Right renal pelvis (tissue), 4 donors: ENCODE measurements at regions not wholly inside any gene's neighbourhood (a gene's known extent, or its start where the extent isn't known, plus 50 kb on each side); places are given as distances from the start of the nearest gene placed in this dataset.

Source experiments
- DNase-seq, 4 donors: peaks; one replicate each; pipeline ENCODE4 v3.0.0-alpha.2; 2013; ENCODE audit warnings: low read depth in 4 of 4, low spot score in 3 of 4, missing footprints in 1 of 4

DNA sequence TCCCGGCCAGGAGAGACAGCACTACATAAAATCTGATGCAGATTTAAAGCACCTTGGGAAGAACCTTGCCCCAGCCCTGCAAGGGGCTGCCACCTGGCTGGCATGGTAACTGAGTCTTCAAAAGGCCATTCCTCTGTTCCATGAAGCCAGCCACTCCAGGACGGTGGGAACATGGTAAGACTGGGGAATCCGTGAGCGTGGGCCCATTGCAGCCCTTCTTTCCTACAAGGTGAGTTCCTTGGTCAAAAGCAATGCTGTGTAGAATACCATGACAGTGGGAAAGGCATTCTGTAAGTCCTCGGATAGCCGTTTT is 121.3 kb downstream of the SOX1 start:
- no peak for DNase-seq

DNA sequence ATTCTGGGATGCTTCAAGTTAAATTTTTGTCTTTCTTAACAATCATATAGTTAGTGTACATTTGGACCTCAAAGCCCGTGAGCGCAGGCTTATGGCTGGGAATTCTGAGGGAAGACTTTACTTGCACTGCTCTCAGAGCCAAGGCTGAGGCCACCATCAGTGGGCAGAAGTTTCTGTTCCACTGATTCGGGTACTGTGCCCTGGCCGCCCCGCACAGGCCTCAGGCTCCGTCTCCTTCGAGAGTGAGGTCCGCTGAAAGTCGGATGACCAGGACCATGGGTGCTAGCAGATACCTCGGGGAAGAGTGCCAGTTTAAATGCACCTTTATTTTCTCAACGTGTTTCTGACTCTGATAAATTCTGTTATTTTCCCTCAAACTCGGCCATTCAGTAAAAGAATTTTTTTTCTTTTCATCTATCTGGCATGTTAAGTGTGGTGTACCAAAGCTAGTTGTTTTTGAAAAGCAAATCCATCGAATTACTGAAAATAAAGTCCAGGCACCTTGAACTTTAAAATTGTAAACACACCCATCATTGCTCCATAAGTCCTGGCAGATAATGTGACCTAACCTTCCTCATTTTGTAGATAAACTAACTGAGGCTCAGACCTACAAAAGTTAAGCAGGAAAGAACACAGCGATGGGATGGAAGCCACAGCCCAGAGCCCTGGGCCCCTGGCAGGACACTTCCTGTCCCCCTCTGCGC is 126.7 kb downstream of the SOX1 start:
- DNase-seq = no peak

DNA sequence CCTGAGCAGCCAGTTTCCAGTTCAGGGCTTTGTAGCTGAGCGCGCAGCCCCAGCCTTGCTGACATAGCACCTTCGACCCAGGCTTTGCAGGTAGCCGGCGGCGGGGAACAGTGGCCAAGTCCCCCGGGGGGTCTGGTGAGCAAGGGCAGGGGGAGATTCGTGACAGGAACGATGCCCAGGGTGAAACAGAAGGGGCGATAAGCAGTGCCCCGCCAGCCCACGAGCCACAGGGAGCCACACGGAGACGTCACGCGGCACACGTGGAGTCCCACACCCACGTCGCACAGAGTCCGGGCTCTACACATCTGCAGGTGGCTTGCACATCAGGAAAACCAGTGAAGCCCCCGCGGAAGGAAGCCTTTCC is 127.2 kb downstream of the SOX1 start:
- no peak for DNase-seq

DNA sequence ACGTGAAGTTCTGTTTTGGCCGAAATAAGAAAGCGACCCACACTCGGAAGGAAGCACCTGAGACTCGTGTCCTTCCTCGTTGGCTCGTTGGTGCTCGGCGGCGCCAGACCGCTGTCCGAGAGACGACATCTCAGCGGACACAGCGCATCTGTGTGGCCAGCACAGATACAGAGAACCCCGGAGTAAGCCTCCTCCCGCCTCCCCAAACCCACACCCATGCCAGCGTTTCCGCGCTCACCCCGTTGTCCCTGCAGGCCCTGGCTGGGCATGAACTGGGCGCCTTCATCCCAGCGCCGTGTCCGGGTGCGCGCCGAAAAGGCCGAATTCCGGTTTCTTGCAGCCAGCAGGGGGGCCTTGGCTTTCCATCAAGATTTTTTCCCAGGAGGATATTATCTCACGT is 127.6 kb downstream of the SOX1 start:
- DNase-seq = no peak

DNA sequence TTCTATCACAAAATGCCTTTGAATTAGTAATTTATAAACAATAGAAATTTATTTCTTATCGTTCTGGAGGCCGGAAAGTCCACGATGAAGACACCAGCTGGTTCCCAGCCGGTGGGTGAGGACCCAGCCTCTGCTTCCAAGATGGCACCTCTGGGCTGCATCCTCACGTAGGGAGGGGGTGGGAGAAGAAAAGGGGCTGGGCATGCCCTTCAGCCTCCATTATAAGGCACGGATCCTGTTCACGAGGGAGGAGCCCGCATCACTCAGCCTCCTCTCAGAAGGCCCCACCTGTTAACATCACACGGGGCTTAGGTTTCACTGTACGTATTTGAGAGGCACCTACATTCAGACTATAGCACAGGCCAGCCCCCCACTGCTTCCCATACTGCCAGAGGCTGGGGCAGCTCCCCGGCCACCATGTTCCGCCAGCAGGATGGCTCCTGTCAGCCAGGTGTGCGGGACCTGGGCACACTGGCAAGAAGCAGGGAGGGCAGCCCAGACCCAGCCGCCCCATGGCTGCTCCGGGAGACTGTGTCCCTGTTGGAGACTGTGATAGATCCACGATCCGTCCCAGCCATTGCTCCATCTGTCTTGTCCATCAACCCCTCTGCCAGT is 131.6 kb downstream of the SOX1 start:
- no peak for DNase-seq

DNA sequence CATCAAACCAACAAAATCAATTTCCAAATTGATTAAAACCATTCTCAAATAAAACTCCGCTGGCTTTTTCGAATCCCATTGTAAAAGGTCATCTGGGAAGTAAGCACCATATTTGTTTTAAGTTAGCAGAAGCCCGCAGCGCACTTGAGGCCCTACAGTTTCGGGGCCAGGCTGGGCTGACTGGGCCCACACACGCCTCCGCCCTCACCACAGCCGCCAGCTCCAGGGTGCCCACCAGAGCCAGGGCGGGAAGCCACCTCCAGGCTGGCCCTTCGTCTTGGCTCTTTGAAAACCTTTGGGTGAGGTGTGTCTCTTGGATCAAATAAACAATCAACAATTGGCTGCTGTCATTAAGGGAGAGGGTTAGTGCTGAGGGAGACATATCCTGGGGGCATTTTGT is 133.3 kb downstream of the SOX1 start:
- DNase-seq = no peak

DNA sequence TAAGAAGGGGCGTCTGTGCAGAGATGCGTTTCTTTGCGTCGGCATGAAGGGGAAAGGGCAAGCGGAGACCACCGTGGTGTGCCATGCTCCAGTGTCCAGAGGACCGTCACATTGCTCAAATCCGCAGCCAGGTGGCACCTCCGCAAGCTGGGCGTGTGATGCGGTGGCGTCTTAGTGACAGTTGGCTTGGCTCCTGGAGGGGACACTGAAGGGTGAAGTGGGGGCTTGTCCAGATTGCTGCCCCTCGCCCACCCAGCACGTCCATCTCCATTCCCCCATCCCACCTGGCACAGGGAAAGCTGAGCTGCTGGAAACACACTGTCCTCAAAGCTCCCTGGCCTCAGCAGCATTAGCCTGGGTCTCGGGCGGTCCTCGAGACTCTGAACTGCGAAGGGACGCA is 135.3 kb downstream of the SOX1 start:
- no peak for DNase-seq

DNA sequence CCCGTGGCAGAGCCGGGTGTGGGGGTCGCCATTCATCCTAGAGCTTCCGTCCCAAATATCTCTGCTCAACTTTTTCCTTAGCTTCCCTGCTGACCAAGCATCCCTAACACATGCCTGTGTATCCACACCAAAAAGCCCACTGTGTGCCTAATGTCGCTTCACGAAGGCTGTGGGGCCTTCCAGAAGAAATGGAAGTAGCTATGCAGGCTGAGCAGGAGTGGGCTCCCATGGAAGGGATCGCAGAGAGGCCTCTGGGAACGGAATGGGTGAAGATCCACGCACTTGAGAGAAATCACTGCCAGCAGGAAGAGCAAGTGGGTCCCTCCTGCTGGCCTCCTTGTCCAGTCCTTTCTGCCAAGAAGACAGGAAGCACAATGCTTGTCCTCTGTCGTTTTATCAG is 136.0 kb downstream of the SOX1 start:
- DNase-seq = no peak

DNA sequence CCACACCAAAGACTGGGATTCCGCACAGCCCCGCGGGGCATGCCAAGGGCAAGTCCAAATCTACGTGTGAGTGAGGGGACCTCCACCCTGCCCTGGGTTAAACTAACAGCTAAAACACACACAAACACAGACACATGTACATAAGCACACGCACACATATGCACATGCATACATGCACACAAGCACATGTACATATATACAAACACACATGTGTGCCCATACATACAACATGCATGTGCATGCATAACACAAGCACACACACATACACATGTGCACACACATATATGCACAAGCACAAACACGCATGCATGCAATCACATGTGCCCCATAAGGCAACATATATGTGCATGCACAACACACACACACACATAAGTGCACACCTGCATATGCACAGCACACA is 136.7 kb downstream of the SOX1 start:
- DNase-seq = no peak

DNA sequence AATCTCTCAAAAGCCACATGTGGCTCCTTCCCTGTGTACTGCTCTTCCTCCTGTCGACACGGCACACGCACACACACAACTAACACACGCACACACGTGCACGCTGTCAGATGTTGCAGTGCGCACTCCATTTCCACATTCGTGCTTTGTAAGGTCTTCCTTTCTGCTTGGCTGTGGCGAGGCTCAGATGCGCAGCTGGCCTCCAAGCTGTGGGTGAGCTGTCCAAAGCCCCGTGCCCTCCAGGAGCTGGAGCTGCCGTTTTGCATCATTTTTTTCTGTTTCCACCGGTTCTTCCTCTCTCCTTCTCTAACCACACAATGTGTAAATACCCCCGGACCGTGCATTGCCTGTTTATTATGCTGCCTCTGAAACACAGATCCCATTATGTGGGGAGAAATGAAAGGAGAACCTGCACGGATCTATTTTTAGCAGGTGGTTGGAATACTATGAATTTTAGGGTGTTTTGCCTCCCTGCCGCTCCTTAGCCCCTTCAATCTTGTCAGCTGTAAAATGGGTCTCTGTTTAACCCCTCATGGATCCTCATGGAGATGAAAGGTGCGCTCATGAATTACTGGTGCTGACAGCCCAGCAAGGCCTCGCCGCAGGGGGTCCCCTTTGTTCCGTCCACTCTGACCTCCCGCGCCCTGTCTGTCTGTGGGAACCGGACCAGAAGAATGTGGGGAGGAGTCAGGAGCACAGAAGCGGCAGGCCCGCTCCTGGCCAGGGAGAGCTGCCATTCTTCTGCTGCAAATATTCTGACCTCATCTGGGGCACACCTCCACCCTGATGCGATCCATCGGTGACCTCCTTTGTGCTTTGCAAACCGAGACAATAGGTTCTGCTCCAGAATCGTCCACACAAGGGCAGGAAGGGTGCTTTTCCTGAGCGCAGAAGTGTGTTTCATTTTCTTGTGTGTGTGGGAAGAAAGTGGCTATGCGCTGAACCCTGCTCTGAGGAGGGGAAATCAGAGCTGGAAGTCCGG is 137.7 kb downstream of the SOX1 start:
- DNase-seq = no peak

DNA sequence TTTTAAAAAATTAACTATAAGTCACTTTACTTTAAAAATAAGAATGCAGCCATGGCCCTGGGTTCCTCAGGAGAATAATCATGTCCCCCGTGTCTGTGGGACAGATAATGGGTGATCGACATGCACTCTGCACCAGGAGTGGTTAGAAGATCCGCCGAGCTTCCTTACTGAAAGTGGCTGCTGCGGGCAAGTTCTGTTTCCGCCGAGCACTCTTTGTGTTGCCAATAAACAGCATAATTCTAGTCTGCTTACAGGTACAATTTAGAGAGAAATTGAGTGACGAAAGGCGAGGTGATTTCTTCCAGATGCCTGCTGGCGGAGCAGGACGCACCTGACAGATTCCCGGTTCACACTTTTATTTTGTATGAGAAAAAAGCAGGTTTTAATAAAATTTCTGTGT is 139.0 kb downstream of the SOX1 start:
- no peak for DNase-seq

DNA sequence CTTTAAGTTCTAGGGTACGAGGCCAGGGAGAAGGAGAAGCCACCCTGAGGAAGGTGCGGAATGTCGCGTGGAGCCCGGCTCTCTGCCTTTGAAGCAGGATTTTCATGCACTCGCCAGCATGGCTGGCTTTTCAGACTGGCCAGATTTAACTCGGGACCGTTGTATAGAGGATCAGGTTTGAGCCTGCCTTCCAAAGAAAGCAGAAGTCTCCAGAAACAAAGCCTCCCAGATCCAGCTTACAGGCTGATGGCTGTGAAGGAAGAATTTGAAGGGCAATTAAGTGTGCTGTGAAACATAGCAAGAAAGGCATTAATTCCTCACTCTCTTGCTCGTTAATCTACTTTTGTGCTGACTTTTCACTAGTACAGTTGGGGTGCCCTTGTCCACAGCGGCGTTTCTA is 140.2 kb downstream of the SOX1 start:
- no peak for DNase-seq

DNA sequence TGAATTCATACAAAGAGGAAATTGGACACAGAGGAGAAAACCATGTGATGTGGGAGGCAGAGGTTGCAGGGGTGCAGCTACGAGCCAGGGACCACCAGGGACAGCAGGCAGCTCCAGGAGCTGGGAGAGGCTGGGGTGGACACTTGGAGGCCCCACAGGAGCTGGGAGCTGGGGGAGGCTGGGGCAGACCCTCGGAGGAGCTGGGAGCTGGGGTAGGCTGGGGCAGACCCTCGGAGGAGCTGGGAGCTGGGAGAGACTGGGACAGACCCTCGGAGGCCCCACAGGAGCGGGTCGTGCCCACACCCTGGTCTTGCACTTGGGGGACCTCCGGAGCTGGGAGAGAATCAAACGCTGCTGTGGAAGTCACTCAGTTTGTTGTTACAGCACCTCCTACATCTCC is 141.7 kb downstream of the SOX1 start:
- no peak for DNase-seq

DNA sequence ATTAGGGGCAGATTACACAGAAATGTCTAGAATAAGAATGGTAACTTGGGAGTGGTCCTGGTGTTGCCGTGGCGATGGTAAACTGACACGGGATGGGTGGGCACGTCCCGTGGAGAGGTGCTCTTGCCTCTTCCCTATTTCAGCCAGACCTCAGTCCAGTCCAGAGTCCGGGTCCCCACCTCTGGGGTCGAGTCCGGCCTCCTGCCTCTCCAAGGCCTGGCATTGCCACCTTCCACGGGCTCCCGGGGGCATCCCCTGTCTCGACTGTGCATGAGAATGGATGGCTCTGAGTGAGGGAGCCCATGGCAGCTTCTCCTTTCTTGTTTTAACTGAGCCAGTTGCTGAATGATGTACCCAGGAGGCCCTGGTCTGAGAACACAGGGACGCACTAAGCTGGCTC is 142.3 kb downstream of the SOX1 start:
- no peak for DNase-seq

DNA sequence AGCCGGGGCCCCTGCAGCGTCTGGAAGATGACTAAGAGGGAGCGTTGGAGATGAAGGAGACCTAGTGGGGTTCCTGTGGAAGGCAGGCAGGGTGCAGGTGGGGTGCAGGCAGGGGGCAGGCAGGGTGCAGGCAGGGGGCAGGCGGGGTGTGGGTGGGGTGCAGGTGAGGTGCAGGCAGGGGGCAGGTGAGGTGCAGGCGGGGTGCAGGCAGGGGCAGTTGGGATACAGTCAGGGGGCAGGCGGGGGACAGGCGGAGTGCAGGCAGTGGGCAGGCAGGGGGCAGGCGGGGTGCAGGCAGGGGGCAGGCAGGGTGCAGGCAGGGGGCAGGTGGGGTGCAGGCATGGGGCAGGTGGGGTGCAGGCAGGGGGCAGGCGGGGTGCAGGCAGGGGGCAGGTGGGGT is 142.8 kb downstream of the SOX1 start:
- DNase-seq = no peak

DNA sequence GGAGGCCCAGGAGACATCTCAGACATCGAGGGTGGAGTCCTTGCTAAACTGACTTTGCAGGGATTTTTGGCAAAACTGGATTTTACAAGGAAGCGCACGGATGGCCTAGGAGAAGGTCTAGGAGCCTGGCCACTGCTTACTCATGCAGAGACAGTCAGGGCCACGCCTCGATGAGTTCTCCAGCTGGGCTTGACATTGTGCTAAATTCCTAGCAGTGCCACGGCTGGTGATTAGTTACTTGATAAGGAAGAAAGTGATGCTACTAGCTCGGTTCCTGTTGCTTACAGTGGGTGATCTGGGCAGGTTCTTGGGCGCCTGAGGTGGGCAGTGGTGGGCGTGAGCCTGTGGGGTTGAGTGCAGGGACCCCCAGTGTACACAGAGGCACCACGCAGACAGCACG is 143.4 kb downstream of the SOX1 start:
- no peak for DNase-seq

DNA sequence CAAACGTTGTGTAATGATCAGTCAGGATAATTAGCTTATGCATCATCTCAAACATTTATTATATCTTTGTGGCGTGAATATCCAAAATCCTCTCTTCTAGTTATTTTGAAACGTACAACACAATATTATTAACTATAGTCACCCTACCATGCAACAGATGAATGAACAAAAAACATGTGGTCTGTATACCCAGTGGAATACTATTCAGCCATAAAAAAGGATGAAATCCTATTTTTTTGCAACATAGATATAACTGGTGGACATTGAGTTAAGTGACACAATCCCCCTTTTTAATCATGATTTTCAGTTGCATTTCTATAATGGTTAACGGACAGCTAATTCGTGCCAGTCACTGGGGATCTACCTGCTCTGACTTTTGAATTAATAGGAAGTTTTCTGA is 145.6 kb downstream of the SOX1 start:
- no peak for DNase-seq

DNA sequence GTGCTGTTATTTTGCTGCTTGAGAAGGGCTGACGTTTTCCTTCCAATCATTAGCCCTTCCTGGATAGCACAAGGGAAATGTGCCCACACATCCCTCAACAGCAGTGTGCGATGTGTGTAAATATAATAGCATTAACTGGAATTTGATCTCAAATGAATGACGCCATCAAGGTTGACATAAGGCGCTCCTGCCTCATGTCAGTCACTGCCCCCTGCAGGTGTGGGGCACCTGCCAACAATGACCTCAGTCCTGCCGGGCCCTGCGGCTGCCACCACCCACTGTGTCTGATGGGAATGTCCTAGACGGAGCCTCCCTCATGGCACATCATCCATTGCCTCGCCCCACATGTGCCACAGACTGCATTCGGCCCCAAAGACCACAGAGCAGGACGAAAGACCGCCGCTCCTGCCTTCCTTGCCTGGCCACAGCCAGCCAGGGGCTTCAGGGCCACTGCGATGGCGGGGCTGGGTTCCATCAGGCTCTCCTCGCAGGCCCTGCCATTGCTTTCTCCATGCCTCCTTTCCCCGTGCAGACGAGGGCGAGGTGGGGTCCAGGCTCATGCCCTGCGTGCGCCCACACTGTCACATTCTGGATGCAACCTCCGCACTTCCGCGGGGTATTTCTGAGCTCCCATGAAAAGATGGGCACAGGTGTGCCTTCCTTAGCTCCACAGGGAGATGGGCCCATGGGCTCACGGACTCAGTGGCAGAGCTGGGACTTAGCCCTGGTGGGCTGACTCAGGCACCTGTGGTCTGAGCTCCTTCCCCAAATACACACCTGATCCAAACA is 146.7 kb downstream of the SOX1 start:
- DNase-seq = no peak

DNA sequence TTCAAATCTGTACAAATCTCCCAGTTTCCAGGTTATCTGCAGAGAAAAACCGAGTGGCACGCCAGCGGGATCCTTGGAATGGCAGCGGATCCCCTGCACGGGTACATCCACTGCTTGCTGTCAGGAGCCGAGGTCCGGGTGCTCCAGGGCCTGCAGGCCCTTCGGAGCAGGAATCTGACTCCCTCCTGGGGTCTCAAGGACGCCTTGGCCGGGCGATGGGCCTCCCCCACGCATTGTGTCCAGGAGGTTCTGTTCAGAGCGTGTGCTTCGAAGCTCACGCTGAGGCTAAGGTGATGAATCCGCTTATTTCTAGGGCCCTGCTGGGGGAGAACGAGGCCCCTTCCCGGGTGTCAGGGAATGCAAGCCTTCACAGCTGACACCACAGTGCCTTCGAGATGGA is 148.9 kb downstream of the SOX1 start:
- no peak for DNase-seq

DNA sequence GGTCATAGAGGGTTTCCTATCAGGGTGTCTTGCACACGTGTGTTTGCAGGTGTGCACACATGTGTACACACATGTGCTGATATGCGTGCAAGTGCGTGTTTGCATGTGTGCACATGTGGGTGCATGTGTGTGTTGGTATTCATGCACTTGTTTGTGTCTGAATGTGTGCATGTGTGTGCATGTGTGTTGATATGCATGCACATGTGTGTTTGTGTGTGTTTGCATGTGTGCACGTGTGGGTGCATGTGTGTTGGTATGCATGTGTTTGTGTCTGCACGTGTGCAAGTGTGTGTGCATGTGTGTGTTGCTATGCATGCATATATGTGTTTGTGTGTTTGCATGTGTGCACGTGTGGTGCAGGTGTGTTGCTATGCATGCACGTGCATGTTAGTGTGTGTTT is 150.5 kb downstream of the SOX1 start:
- no peak for DNase-seq

DNA sequence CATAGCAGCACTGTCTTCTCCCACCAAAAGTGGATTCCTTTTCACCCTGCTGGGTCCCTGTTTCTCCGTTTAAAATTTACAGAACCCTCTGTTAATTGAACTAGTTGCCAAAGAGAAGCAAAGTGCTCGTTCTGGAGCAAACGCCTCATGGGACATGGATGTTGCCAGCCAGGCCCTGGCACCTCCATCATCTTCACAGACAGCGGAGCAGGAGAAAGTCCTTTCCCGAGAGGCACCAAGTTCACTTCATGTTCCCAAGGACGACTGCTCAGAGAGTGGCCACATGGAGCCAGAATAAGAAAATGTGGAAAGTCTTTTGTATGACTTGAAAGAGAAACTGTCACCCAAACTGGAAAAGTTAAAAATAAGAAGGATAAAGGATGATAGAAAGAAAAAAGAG is 151.5 kb downstream of the SOX1 start:
- no peak for DNase-seq
